ENCODE measurements at regions not wholly inside any gene's neighbourhood (a gene's known extent, or its start where the extent isn't known, plus 50 kb on each side); places are given as distances from the start of the nearest gene placed in this dataset.
"Not testable (repeated sequence)": the region's sequence is repeated elsewhere in the genome, so short reads cannot be mapped to it uniquely, and the experiment has no call there.

- DNase-seq = no peak
These were observed 96.2 kb upstream of the RMP24 start for GRCh38 chr18:35876243-35876642.

DNA sequence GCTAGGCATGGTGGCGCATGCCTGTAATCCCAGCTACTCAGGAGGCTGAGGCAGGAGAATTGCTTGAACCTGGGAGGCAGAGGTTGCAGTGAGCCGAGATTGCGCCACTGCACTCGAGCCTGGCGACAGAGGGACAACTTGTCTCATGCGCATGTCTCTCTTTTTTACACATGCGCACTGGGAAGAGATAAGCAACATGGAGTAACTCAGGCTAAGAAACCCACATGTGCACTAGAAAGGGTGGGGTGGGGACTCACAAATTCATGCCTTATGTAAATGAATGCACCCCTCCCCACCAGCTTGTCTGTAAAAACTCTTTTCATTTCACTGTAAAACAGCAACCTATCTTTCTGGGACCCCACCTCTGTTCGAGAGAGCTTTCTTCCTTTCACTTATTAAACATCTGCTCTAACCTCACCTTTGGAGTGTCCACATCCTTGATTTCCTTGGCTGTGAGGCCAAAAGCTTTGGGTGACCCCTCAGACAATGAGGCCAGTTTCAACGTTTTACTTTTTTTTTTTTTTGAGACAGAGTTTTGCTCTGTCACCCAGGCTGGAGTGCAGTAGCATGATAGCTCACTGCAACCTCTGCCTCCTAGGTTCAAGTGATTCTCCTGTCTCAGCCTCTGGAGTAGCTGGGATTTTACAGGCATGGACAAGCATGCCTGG, 91.6 kb upstream of the RMP24 start:
- DNase-seq = no peak

DNA sequence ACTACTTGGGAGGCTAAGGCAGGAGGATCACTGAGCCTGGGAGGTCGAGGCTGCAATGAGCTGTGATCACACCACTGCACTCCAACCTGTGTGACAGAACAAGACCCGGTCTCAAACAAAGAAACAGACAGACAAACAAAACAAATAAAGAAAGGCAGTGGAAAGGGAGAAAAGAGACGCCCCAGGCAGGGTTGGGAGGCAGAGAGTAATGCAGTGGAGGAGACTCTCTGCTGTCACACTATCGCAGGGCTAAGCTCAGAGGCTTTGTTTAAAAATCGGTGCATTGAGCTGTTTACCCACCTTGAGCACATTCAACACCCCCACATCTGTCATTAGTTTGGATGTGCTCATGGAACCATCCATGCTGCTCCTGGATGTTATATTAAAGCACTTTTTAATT, 84.2 kb upstream of the RMP24 start:
- no peak for DNase-seq

DNA sequence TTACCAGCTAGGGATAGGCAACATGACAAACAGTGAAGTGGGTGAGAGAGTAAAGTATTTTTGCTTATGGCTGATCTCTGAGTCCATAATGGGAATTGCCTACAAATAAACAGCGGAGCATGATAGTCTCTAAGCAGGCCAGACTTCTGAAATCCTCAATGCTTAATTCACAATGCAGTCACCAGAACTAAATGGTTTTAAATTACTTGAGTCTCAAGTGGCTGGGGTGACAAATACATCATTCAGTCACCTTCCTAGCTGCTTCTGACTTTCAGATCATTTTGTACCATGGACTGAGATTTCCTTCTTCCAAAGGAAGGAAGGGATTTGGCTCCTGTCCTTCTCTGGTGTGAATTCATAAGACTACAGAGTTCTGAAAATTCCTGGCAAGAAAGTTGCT, 82.8 kb upstream of the RMP24 start:
- no peak for DNase-seq

DNA sequence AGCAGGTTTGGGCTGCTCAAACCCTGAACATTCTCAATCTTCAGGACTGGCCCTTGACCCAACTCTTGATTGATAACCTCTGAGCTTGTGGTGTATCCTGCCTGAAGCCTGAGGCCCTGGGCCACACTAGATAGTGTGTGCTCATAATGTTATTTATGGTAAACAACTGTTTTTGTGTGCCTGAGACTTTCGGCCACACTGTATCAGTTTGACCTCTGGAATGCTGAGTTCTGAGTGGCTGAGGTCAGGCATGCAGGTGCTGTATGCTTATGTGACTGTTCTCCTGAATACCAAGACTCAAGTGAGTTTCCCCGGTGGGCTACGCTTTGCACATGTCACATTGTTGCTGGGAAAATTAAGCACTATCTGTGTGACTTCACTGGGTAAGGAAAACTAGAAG, 82.2 kb upstream of the RMP24 start:
- DNase-seq = no peak

- no peak for DNase-seq
These were observed 80.4 kb upstream of the RMP24 start for GRCh38 chr18:35892118-35892517.

- not testable (repeated sequence) for DNase-seq
These were observed 75.0 kb upstream of the RMP24 start for GRCh38 chr18:35897481-35897880.

DNA sequence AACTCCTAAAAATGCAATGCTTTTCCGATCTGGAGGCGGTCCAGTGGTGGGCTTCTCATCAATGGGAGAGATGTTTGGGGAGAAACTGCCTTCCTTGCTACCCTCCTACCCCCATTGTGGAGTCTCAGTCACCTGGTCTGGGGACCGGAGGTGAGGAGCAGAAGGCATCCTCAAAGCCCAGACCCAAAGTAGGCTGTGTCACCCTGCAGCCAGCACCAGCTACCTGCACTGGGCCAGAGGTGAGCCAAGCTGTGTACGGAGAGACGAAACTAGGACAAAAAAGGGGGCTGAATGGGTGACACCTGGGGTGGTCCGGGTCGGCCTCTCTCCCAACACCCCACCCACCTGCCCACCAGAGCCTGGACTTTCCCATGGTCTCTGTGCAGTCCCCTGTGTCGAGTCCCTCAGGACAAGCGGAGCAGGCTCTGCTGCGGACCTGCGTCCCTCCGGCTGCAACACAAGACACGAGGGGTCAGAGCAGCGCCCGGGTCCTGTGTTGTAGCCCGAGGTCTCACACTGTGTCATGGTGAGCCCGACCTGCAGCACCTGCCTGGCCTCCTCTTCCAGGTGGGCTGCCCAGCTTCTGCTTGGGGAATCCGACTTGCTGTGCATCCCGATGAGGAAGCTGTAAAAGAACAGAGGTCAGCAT, 68.0 kb upstream of the RMP24 start:
- DNase-seq = no peak

- no peak for DNase-seq
These were observed 67.0 kb upstream of the RMP24 start for GRCh38 chr18:35905436-35905835.

GRCh38 chr18:35906291-35906690, 66.2 kb upstream of the RMP24 start:
- DNase-seq = not testable (repeated sequence)

- no peak for DNase-seq
These were observed 62.2 kb upstream of the RMP24 start for GRCh38 chr18:35910327-35910726.

- no peak for DNase-seq
These were observed 60.1 kb upstream of the RMP24 start for GRCh38 chr18:35912332-35912731.

GRCh38 chr18:35915056-35915455, 57.4 kb upstream of the RMP24 start:
- no peak for DNase-seq

DNA sequence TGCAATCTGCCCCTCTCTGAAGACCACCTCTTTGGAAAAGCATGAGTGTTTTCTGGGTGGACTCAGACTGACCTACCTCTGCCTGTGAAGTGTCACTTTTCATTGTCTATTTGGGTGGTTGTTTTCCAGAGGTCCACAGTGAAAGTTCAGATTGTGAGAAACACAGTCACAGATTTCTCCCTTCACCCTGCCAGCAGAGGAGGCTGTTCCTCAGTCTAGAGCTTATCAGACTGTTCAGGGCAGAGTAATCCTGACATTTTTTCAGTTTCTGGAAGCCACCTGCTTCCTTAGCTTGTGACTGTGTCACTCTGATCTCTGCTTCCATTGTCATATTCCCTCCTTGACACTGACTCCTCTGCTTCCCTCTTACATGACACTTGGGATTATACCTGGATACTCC, 55.4 kb upstream of the RMP24 start:
- DNase-seq = no peak

- DNase-seq = no peak
These were observed 53.9 kb upstream of the RMP24 start for GRCh38 chr18:35918564-35918963.

GRCh38 chr18:35919179-35919578, 53.3 kb upstream of the RMP24 start:
- no peak for DNase-seq

- no peak for DNase-seq
These were observed 51.9 kb upstream of the RMP24 start for GRCh38 chr18:35920623-35921022.

Small RNA genes in the stretch of these regions (small RNA-seq; reads per million reads assigned to genes)
- gene MIR187 (ENCODE audit: low replicate concordance) = 1.5 reads per million, percentile 88 among the genes with 10 or more reads in this experiment

Data from tongue (tissue), 2 donors.